Activated CD4-positive, alpha-beta T cell treated with anti-CD3 and anti-CD28 coated beads, Interleukin-2, amount 50 U/mL, for 4 hours (primary cell): ENCODE measurements at regions not wholly inside any gene's neighbourhood (a gene's known extent, or its start where the extent isn't known, plus 50 kb on each side); places are given as distances from the start of the nearest gene placed in this dataset.
"Not testable (repeated sequence)": the region's sequence is repeated elsewhere in the genome, so short reads cannot be mapped to it uniquely, and the experiment has no call there.

Experiments used
- DNase-seq, 2 experiments: peaks; one replicate each; pipeline ENCODE4 v3.0.0-alpha.2; 2020

DNA sequence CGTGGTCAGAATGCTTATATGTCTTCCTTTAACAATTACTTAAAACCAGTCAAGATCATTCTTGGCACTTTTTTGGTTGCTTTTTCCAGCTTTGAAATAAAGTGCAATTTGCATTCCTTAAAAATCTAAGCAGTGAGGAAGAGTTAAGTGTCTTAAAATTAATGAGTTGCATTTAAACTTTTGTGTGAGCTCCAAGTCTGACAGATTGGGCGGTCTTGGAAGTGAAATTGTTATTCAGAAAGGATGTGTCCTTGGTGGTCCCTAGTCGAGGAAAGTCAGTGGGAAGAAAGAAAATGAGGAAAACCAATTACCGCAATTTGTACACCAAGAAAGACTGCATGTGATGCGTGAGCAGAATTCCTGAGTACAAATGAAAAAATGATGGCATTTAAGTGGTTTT lies 132.5 kb downstream of the HHIPL2 start:
- DNase-seq, result no peak

DNA sequence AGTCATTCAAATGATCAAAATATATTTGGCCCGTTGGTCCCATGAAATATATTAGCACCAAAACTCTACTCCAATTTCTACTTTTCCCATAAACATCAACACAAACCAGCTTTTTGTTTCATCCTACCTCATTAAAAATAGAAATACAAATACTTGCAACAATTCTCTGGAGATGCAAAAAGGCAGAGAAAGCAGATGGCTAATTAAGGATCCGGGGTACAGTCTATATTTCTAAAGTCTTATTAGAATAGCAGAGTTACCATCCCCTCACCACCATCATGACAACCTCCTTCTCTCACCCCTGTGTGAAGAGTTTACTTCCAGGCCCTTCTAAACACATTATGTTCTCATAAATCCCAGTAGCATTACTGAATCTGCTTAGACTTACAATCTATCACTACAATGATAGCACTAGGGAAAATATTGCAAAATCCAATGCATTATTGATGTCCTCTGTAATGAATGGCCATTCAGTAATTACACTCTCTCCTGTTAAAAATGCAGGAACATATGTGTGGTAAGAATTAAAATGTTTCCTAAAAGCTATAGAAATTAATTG lies 133.8 kb downstream of the HHIPL2 start:
- no peak for DNase-seq

DNA sequence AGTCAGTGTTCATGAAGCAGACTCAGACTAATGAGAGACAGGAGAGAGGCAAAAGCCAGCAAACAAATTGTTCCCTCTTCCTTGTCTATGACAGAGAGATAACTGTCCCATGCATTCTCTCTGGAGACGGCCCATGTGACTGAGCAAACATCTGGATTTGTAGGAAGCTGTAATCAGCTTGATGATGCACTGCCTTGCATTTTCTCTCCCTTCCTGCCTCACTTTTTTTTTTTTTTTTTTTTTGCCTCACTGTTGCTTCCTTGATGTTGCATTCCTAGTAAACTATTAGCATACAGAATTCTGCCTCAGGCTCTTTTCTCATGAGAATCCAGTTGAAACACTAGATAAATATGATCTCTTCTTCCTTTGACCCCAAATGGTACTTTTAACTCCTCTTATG lies 134.5 kb downstream of the HHIPL2 start:
- no peak for DNase-seq

DNA sequence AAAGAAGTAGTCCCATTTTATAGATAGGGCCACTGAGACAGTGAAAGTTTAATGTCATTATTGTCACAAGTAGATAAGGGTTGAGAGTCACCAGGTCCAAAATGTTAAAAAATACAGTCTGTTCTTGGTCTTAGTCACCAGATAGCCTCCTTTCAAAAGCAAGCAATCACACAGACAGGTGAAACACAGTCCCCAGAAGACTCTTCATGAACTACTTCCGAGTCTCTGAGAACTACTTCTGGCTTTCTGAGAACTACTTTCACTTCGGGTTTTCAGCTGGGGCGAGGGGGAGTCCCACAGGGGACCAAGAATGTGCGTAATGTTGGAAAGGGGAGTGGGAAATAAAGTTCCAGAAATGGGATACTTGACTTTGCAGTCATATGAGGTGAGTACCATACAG lies 143.2 kb downstream of the HHIPL2 start:
- no peak for DNase-seq

DNA sequence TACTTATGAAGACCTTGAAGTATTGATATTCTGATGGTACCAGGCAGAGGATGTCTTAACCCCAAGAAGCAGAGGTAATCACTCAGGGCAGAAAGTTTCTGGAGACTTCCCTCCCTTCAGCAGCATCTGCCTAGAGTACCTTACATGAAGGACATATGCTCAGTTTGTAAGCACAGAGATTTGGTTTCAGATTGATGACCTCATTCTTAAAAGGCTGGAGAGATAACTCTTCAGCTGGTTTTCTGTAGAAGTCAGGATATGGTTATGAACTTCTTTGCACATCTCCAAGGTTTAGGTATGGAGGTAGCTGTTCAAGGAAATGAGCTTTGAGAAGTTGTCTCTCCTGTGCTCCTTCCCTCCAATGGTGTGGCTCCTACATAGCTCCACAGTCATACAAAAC lies 148.7 kb downstream of the HHIPL2 start:
- no peak for DNase-seq

DNA sequence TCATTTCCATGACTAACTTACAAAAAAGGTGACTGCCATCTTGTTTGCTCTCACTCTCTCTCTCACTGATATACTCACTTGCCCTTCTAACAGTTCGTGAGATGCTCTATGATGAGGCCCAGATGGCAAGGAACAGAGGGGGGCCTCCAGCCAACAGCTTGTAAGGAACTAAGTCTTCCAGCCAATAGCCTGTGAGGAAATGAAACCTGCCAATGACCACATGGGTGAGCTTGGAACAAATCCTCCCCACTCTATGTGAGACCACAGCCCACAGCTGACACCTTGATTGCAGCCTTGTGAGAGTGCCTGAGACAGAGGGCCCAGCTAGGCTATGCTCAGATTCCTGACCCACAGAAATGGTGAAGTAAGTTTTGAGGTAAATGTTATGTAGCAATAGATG lies 153.7 kb downstream of the HHIPL2 start:
- no peak for DNase-seq

DNA sequence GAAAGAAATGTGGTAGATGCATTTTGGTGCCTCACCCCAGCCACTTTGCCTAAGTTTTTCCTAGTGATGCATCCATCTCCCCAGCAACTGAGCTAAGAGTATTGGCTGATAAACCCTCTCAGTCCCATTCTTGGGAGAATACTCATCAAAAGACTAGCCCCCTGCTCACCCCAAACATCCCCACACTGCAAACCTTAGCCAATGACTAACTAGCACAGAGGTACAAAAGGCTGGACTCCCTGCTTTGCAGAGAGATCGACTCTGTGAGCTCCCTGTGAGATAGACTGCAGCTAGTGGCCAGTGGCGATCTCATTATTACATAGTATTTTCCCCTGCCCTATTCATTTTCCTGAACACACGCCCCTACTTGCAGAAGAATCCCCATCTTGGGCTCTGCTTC lies 155.3 kb downstream of the HHIPL2 start:
- no peak for DNase-seq

DNA sequence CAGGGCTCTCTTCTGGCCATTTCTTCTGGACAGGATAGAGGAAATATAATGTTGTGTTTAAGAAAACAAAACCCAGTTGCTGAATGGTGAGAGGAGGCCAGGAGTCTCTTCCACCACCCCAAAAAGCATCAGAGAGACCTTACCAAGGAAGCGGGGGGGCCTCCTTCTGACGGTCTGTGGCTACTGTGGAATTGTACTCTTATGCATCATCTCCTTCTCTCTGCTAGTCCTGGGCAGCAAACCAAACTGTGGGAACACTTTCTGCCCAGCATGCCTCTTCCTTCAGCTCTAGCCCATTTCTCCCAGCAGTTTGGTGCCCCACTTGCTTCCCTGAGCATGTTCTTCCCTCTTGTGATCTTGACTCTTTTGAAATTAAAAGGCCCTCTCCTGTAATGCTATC lies 157.7 kb downstream of the HHIPL2 start:
- DNase-seq, result no peak

DNA sequence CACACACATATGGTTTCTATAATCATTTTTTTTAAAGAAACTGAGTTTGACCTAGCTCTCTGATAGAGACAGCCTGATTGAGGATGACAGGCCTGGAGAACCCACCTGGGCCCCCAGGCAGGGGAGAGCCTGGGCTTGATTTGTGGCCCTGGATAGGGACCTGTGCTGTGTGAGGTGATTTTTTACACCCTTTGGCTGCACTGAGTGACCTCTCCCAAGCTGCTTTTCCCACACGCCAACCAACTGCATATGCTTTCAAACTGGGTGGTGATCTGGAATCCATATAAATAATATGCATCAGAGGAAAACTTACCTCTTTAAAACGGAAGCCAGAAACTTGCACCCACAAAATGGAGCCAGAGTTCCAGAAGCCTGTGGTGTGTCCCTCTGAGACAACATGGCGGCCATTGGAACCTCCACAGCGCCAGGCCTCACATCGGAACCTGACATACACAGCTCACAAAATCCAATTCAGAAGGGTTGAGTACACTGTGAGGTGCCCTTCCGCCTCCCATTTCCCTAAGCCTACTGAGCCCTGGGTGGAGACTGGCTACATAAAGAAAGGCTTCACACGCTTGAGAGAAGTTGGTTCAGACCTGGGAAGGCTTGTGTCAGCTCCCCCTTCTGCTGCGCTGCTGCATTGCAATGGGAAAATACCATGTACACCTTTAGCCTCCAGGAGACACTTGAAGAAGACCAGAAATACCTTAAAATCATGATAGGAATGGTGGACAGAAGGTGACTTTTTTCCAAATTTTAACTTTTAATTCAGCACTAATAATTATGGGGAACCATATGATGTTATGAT lies 160.7 kb downstream of the HHIPL2 start:
- DNase-seq, result no peak

DNA sequence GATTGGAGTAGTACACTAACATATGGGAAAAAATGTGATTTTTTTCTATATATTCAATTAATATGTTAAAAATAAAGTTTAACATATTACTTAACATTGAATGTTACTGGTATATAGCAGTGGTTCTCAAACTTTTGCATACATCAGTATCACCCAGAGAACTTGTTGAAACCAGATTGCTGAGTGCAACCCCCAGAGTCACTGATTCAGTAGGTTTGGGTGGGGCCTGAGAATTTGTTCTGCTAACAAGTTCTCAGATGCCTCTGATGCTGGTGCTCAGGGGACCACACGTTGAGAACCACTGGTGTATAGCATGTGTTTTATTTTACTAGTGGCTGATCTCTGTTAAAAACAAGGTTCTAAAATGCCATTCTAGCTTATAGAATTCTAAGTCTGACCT lies 161.9 kb downstream of the HHIPL2 start:
- DNase-seq, result no peak

DNA sequence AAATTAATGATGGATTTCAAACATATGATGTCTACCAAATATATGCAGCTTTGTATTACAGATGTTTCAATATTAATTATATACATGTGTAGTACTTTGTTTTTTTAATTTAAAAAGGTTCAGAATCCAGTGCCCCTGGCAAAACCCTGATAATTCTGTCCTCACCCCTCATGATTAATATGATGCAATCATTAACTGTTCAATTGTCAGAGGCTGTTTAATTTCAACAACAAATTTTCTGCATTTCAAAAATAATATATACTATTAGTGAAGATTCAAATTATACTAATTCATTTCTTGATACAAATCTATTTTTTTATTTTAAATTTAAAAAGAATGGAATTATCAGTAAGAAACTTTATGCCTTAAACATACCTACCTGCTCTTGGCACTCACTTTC lies 162.6 kb downstream of the HHIPL2 start:
- no peak for DNase-seq

DNA sequence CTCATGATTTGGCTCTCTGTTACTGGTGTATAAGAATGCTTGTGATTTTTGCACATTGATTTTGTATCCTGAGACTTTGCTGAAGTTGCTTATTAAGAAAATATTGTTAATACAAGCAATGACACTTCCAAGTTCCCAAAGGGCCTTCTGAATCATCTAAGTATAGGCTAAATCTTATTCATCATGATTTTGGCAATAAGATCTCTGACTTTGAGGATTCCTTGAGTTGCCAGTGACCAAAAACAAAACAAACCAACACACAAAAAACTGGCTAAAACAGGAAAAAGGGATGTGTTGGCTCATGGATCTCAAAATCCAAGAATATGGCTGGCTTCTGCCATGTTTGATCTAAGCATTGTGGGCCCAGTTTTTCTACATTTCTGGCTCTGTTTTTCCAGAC lies 163.4 kb downstream of the HHIPL2 start:
- no peak for DNase-seq

DNA sequence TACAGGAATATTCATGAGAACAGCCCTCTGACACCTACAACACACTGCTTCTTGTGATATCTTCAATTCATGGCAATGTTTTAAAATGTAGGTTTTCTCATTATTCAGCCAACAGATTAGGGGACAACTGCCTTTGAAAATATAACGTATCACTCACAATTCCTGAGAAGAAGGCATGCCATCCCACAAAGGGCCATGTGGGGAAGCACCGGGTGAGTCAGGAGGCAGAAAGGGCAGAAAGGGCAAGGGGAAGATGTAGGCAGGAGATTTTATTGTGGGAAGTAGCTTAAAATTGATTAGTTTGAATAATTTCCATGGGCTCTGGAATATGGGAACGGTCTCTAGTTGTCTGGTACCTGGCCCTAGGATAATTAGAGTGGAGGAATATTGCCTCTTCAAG lies 165.7 kb downstream of the HHIPL2 start:
- DNase-seq, result no peak

DNA sequence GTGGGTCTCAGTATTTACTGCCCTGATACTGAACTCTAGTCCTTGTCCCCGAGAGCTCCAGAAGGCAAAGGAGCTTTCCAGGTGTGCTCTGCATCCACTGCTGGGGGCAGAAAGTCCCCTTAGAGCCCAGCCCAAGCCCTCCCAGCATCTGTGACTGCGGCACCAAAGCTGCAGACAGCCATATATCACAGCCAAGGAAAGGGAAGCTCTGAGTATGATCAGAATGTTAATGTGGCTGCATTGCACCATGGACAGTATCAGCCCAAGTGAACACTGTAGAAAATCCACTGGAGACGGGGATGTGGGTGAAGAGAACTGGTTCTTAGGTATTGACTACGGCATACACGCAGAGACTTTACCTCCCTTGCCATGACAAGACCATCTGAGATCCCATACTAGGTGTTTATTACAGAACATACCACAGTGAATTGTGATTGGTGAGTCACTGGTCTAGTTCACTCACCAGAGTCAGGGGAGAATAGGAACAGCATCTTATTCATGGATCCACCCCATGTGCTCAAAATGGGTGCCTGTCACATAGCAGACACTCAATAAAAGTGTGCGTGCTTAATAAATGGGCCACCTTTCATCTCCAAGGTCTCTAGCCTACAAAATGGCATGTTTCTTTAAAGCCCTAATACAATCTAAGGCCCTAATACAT lies 170.3 kb downstream of the HHIPL2 start:
- DNase-seq, result no peak

DNA sequence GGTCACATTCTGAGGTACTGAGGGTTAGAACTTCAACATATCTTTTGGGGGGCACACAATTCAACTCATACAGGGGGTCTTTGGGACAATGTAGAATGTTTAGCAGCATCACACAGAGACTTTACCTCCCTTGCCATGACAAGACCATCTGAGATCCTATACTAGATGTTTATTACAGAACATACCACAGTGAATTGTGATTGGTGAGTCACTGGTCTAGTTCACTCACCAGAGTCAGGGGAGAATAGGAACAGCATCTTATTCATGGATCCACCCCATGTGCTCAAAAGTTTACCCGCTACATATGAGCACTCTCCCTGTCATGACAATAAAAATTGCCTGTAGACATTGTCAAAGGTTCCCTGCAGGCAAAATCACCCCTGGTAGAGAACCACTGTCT lies 171.1 kb downstream of the HHIPL2 start:
- not testable (repeated sequence) for DNase-seq

DNA sequence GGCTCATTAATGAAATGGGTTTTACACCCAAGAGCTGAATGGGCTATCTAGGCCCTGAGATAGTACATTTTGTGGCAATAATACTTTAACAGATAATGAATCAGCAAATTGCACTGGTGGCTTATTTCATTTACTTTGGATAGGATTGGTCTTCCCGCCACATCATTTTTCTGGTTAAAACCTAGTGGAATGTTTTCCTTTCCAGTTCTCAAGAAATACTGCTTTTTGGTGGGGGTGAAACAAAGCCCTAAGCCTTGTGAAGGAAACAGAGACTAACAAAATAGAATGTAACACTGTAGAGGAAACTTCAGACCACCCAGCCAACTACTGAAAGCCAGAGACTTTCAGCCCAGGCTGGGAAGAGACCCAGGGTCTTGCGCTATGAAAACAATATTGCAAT lies 172.2 kb downstream of the HHIPL2 start:
- DNase-seq, result no peak

DNA sequence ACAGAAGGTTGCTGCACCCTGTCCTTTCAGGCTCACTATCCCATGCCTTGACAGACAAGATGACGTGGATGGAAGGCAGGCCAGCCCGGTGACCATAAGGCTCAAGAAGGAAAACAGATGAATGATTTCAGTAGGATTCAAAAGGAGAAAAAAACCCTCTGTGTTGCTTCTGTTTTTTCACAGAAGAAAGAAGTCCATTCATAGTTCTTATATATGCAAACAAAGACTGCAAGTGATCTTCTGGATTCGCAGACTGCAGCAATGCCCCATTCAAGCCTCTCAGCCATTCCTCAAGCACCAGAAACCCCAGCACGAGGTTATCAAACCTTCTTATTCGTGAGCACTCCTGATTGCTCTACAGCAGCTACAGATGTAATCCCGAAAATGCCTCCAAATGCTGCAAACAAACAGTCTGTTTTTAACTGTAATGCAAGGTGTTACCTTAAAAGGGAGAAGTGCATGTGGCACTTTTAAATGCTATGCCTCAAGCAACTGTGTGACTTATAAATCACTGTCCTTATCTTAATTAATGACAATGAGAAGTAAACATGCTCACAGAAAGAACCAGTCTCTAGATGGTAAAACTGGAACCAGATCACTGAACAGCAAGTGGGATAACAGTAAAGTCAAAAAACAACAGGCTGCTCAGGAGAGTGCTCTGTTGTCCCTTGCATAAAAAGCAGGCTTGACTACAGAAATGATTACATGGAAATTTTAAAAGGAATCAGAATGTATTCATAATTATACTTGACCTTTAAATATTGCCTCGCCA lies 173.9 kb downstream of the HHIPL2 start:
- DNase-seq, result no peak

DNA sequence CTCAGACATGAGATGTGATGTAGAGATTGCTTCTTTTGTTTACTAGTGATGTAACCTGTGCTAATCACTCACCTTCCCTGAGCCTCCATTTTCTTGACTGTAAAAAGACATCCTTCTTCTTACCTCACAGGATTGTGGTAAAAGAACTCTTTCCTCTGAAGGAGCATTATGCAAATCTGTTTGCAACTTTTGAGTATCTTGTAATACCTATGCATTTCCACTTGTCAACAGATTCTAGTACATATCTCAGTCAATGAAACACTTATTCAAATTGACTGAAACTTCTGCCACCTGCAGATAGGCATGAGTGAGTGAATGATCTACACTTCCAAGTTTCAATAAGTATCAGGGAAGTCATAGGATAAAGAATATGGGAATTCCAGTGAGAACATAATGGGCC lies 174.7 kb downstream of the HHIPL2 start:
- no peak for DNase-seq

DNA sequence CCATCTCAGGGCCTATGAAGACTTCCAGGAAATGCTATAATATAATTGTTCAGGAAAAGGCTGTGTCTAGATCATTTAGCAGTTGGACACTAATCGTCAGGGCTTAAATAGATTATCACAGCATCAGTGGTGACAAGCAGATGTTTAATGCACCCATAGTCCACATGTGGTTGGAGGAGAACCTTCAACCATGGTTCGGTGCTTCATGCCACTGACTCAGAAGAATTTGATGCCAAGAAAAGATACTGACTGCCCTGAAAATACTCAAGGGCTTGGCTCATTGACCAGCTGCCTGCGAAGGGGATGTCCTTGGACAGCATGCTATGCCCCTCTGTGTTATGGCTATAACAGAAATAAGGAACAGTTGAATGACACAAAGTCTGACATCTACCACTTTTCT lies 175.7 kb downstream of the HHIPL2 start:
- no peak for DNase-seq

DNA sequence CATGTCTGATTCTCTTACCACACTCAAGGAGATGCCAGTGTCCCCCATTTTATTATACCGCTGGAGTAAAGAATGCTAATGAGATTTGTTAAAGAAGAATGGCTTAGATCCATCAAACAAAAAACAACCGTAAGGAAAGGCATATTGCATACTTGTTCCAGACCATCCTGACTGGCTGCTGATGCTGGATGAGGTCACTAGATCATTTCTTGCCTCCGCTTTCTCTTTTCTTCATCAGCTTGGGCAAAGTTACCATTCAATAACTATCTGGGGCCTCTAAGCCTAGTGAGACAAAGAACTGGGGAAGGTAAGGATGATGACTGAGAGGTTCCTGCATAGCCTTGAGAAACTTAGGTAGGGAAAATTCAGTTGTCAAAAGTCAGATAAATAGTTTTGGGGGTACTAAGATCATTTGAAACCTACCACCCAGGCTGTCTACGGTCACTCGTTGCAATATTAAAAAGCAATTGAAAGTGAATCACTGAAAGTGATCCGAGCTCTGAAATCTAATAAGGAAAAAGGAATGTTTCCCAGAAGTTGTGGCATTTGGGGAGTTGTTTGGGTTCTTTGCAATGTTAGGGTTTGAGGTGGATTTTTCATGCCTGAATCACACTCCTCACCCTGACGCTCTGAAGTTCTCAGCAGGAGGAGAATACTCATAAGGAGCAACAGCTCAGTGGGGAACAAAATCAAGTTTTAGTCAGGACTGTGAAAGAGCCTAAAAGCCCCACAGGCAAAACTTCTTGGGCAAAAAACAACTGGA lies 176.8 kb downstream of the HHIPL2 start:
- no peak for DNase-seq

DNA sequence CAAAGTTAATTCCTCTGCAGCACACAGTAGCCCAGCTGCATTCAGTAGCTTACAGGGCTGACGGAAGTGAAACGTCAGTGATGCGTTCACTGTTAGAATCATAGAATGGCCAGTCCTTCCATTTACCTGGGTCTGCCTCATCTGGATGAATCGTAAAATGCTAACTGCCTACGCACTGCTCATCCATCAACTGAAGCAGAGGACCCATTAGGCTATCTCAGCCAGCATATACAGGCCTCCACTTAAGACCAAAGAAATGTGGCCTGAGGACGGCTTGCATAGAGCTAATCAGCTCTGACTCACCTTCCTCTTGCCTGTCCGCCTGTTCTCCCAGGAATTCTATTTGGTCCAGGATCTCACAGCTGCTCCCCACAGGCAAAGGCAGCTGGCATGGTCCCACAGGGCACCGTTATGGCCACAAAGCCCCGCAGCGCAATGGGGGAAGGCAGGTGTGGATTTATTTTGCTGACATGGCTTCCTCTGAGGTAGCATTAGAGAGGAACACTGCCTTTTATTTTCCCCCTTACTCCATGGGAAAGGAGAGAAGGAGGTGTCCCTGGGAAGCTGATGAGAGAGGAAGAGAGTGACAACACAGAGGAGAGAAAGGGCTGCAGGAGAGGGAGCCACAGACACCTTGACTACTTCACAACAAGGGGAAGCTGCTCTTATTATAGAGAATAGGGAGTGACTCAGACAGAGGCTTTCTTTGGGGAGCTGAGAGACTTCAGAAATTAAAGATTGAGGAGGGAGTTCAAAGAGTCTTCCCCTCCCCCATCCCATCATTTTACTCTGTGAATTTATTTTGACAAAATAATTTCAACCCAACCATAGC lies 177.6 kb downstream of the HHIPL2 start:
- no peak for DNase-seq

DNA sequence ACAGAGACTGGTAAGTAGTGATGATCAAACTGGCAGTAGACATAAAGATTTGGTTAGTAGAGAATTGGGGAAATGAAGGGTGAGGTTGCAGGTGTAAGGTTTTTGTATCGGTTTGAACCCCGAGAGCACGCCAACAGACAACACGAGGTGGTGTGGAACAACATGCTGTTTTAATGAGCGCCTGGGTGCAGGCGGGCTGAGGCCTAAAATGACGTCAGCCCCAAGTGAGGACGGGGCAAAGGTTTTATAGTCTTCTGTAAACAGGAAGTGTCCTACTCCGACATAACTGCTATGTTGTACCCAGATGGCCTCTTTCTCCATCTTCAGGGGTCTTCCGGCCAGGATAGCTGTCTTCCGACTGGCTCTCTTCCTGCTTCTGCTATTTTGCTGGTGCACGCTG lies 178.8 kb downstream of the HHIPL2 start:
- no peak for DNase-seq
